ENCODE measurements at regions not wholly inside any gene's neighbourhood (a gene's known extent, or its start where the extent isn't known, plus 50 kb on each side); places are given as distances from the start of the nearest gene placed in this dataset.

DNA sequence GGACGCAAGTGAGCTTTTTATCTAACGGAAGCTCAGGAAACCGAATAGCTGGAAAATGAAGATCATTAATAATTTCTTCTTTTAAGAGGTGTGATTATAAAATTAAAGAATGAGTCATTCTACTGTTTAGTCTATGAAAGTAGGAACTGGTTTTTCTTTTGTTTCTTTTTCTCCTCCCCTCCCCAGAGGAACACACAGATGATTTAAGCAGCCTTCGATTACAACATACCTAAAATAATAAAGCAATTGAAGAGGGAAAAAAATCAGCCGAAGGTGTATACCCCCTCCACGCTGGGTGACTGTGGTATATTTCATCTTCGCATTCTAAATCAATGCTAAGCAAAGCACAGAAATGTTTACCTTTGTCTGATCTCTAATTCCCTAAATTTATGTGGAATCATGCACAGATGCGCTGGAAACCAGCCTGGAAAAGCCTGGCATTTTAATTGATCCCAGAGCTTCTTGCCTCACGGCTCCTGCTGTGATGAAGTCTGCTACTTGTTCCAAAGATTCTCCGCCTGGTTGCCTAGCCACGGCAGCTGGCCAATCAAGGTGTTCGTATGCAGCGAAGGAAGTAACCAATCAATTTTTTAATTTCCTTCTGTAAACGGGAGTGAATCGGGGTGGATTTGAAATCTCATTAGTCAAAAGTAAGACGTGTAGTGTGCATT, 133.9 kb downstream of the FANCF start:
- H2AK5ac ChIP-seq (ENCODE audit: low read length, severe bottlenecking): no peak overlapping the region
- no peak overlapping the region for H2BK120ac ChIP-seq (ENCODE audit: low read depth, low read length)
- H3K36me3 ChIP-seq (ENCODE audit: control insufficient read depth in 1 of 2, insufficient read depth in 2 of 2, low read depth in 1 of 2, low read length in 2 of 2): no peaks in the 10 kb centered on the region
- no peaks in the 10 kb centered on the region for H3K79me1 ChIP-seq (replicated peaks; ENCODE audit: low read length, poor library complexity, severe bottlenecking)
- no peak for DNase-seq
- H3K14ac ChIP-seq (ENCODE audit: low read length in 2 of 2): no peak overlapping the region
- H2BK5ac ChIP-seq (ENCODE audit: low read depth, low read length, poor library complexity, severe bottlenecking): no peak overlapping the region
- H2BK15ac ChIP-seq (ENCODE audit: low read depth, poor library complexity, severe bottlenecking): no peak overlapping the region
- H4K8ac ChIP-seq (ENCODE audit: low read length): no peak overlapping the region
- H3K23ac ChIP-seq (ENCODE audit: low read length in 2 of 2): no peak overlapping the region
- H3K18ac ChIP-seq (ENCODE audit: low read depth in 1 of 2, low read length in 2 of 2): no peak overlapping the region
- H4K91ac ChIP-seq (ENCODE audit: low read length): no peak overlapping the region
- WGBS: 88% methylated on average over 16 of the region's 16 CpGs
- H3K27ac ChIP-seq (ENCODE audit: low read length, poor library complexity, severe bottlenecking): no peak overlapping the region
- no peak overlapping the region for H3K4me2 ChIP-seq (ENCODE audit: low read length, poor library complexity, severe bottlenecking)
- no peaks in the 10 kb centered on the region for H3K4me1 ChIP-seq (ENCODE audit: control insufficient read depth, insufficient read depth, low read depth, low read length)
- H3K4ac ChIP-seq (ENCODE audit: low read depth in 1 of 2, low read length in 2 of 2): no peak overlapping the region
- H2AFZ ChIP-seq (ENCODE audit: low read depth, low read length): no peak overlapping the region
- peak overlapping the region in 1 of 2 experiments; percentile 65 for H3K4me3 ChIP-seq (ENCODE audit: insufficient read depth in 1 of 2, low read depth in 1 of 2, low read length in 2 of 2)
- H3K9ac ChIP-seq (ENCODE audit: low read length): peak overlapping the region; percentile 58
- H3K27me3 ChIP-seq (ENCODE audit: control insufficient read depth in 1 of 2, insufficient read depth in 1 of 2, low read length in 2 of 2): no peaks in the 10 kb centered on the region
- no peak overlapping the region for H2BK12ac ChIP-seq (ENCODE audit: low read length in 2 of 2)
- no peaks in the 10 kb centered on the region for H3K9me3 ChIP-seq (ENCODE audit: control insufficient read depth, low read length)

DNA sequence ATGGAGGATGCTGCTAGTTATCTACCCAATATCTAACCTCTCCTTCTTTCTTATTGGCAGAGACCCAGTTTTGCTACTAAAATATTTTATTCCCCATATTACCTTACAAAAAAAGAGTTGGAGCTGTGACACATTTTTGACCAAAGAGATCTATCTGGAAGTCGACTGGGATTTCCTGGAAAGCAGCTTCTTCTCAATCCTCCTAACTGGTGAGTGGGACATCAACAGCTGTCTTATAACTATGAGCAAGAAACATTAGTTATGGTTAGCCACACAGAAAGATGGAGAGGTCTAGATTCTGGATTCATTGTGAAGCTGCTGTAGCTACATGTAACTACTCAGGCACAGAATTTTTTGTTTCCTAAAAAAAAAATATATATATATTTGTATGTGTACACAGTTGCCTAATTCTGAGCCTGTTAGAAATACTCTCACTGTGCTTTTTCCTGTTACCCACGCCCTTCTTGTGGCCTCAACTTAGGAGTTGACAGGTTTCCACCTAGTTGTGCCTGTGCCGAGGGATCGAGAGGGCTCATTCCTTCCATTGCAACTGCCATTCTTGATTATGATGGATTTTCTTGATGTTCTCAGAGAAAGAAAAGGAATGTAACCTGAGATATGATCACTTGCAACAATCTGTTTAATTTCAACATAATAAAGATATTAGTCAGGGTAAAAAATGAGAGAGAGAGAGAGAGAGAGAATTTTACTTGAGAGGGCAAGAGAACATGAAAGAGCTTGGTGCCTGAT, 142.0 kb downstream of the SLC17A6 start:
- no peak overlapping the region for H2AK5ac ChIP-seq (ENCODE audit: low read length, severe bottlenecking)
- no peak overlapping the region for H3K4ac ChIP-seq (ENCODE audit: low read depth in 1 of 2, low read length in 2 of 2)
- H3K9ac ChIP-seq (ENCODE audit: low read length): no peak overlapping the region
- 65% methylated on average over 2 of the region's 4 CpGs for WGBS
- H3K4me2 ChIP-seq (ENCODE audit: low read length, poor library complexity, severe bottlenecking): no peak overlapping the region
- no peaks in the 10 kb centered on the region for H3K4me1 ChIP-seq (ENCODE audit: control insufficient read depth, insufficient read depth, low read depth, low read length)
- H4K91ac ChIP-seq (ENCODE audit: low read length): no peak overlapping the region
- H4K8ac ChIP-seq (ENCODE audit: low read length): no peak overlapping the region
- H2BK12ac ChIP-seq (ENCODE audit: low read length in 2 of 2): no peak overlapping the region
- no peaks in the 10 kb centered on the region for H3K9me3 ChIP-seq (ENCODE audit: control insufficient read depth, low read length)
- no peak overlapping the region for H2AFZ ChIP-seq (ENCODE audit: low read depth, low read length)
- H2BK120ac ChIP-seq (ENCODE audit: low read depth, low read length): no peak overlapping the region
- no peak overlapping the region for H2BK5ac ChIP-seq (ENCODE audit: low read depth, low read length, poor library complexity, severe bottlenecking)
- no peak overlapping the region for H3K23ac ChIP-seq (ENCODE audit: low read length in 2 of 2)
- H3K14ac ChIP-seq (ENCODE audit: low read length in 2 of 2): no peak overlapping the region
- H3K79me1 ChIP-seq (replicated peaks; ENCODE audit: low read length, poor library complexity, severe bottlenecking): no peaks in the 10 kb centered on the region
- no peak for DNase-seq
- H3K27ac ChIP-seq (ENCODE audit: low read length, poor library complexity, severe bottlenecking): no peak overlapping the region
- no peak overlapping the region for H3K18ac ChIP-seq (ENCODE audit: low read depth in 1 of 2, low read length in 2 of 2)
- no peak overlapping the region for H2BK15ac ChIP-seq (ENCODE audit: low read depth, poor library complexity, severe bottlenecking)
- H3K4me3 ChIP-seq (ENCODE audit: insufficient read depth in 1 of 2, low read depth in 1 of 2, low read length in 2 of 2): no peak overlapping the region
- no peaks in the 10 kb centered on the region for H3K36me3 ChIP-seq (ENCODE audit: control insufficient read depth in 1 of 2, insufficient read depth in 2 of 2, low read depth in 1 of 2, low read length in 2 of 2)
- no peaks in the 10 kb centered on the region for H3K27me3 ChIP-seq (ENCODE audit: control insufficient read depth in 1 of 2, insufficient read depth in 1 of 2, low read length in 2 of 2)

- H3K27me3 ChIP-seq (ENCODE audit: control insufficient read depth in 1 of 2, insufficient read depth in 1 of 2, low read length in 2 of 2): no peaks in the 10 kb centered on the region
- no peak overlapping the region for H3K4me2 ChIP-seq (ENCODE audit: low read length, poor library complexity, severe bottlenecking)
- H3K14ac ChIP-seq (ENCODE audit: low read length in 2 of 2): no peak overlapping the region
- H4K91ac ChIP-seq (ENCODE audit: low read length): no peak overlapping the region
- H3K9me3 ChIP-seq (ENCODE audit: control insufficient read depth, low read length): no peaks in the 10 kb centered on the region
- H3K9ac ChIP-seq (ENCODE audit: low read length): no peak overlapping the region
- no peak overlapping the region for H4K8ac ChIP-seq (ENCODE audit: low read length)
- H3K18ac ChIP-seq (ENCODE audit: low read depth in 1 of 2, low read length in 2 of 2): no peak overlapping the region
- H3K4me3 ChIP-seq (ENCODE audit: insufficient read depth in 1 of 2, low read depth in 1 of 2, low read length in 2 of 2): no peak overlapping the region
- 100% methylated on average over 1 of the region's 1 CpG for WGBS
- no peak overlapping the region for H3K4ac ChIP-seq (ENCODE audit: low read depth in 1 of 2, low read length in 2 of 2)
- no peak overlapping the region for H2BK120ac ChIP-seq (ENCODE audit: low read depth, low read length)
- H3K4me1 ChIP-seq (ENCODE audit: control insufficient read depth, insufficient read depth, low read depth, low read length): no peaks in the 10 kb centered on the region
- H3K27ac ChIP-seq (ENCODE audit: low read length, poor library complexity, severe bottlenecking): no peak overlapping the region
- H2BK5ac ChIP-seq (ENCODE audit: low read depth, low read length, poor library complexity, severe bottlenecking): no peak overlapping the region
- H2AK5ac ChIP-seq (ENCODE audit: low read length, severe bottlenecking): no peak overlapping the region
- H3K23ac ChIP-seq (ENCODE audit: low read length in 2 of 2): no peak overlapping the region
- DNase-seq: no peak
- H3K79me1 ChIP-seq (replicated peaks; ENCODE audit: low read length, poor library complexity, severe bottlenecking): no peaks in the 10 kb centered on the region
- no peak overlapping the region for H2AFZ ChIP-seq (ENCODE audit: low read depth, low read length)
- no peak overlapping the region for H2BK15ac ChIP-seq (ENCODE audit: low read depth, poor library complexity, severe bottlenecking)
- no peaks in the 10 kb centered on the region for H3K36me3 ChIP-seq (ENCODE audit: control insufficient read depth in 1 of 2, insufficient read depth in 2 of 2, low read depth in 1 of 2, low read length in 2 of 2)
- H2BK12ac ChIP-seq (ENCODE audit: low read length in 2 of 2): no peak overlapping the region
These were observed 141.0 kb downstream of the SLC17A6 start for GRCh38 chr11:22479208-22479607.

- Histone ChIP-seq H2AK5ac (ENCODE audit: low read length, severe bottlenecking) (no peak overlapping the region), H2BK12ac (ENCODE audit: low read length in 2 of 2) (no peak overlapping the region), H3K4me1 (ENCODE audit: control insufficient read depth, insufficient read depth, low read depth, low read length) (no peaks in the 10 kb centered on the region), H3K18ac (ENCODE audit: low read depth in 1 of 2, low read length in 2 of 2) (no peak overlapping the region), H3K27ac (ENCODE audit: low read length, poor library complexity, severe bottlenecking) (no peak overlapping the region), H3K23ac (ENCODE audit: low read length in 2 of 2) (no peak overlapping the region), H3K4ac (ENCODE audit: low read depth in 1 of 2, low read length in 2 of 2) (no peak overlapping the region), H2BK15ac (ENCODE audit: low read depth, poor library complexity, severe bottlenecking) (no peak overlapping the region), H3K79me1 (replicated peaks; ENCODE audit: low read length, poor library complexity, severe bottlenecking) (no peaks in the 10 kb centered on the region), H2AFZ (ENCODE audit: low read depth, low read length) (no peak overlapping the region), H3K4me2 (ENCODE audit: low read length, poor library complexity, severe bottlenecking) (no peak overlapping the region), H3K9ac (ENCODE audit: low read length) (no peak overlapping the region), H3K14ac (ENCODE audit: low read length in 2 of 2) (no peak overlapping the region), H2BK120ac (ENCODE audit: low read depth, low read length) (no peak overlapping the region), H4K91ac (ENCODE audit: low read length) (no peak overlapping the region), H2BK5ac (ENCODE audit: low read depth, low read length, poor library complexity, severe bottlenecking) (no peak overlapping the region), H3K4me3 (ENCODE audit: insufficient read depth in 1 of 2, low read depth in 1 of 2, low read length in 2 of 2) (no peak overlapping the region), H3K9me3 (ENCODE audit: control insufficient read depth, low read length) (no peaks in the 10 kb centered on the region), H4K8ac (ENCODE audit: low read length) (no peak overlapping the region), H3K36me3 (ENCODE audit: control insufficient read depth in 1 of 2, insufficient read depth in 2 of 2, low read depth in 1 of 2, low read length in 2 of 2) (no peaks in the 10 kb centered on the region), H3K27me3 (ENCODE audit: control insufficient read depth in 1 of 2, insufficient read depth in 1 of 2, low read length in 2 of 2) (no peaks in the 10 kb centered on the region)
- WGBS: no CpG with 5 or more reads among the region's 1 CpG
- no peak for DNase-seq
These were observed 140.0 kb downstream of the SLC17A6 start for GRCh38 chr11:22478169-22478568.
